RWPE1 (cell line): ENCODE measurements at regions not wholly inside any gene's neighbourhood (a gene's known extent, or its start where the extent isn't known, plus 50 kb on each side); places are given as distances from the start of the nearest gene placed in this dataset.

Source experiments
- CTCF ChIA-PET: fragments of 350-600 bp; sonication (Branson Sonifier 250); formaldehyde crosslinking; extraction: SDS; loops from one replicate; lab custom pipeline; 2021; lab: Yijun Ruan, JAX
- POLR2A ChIA-PET: fragments of 400-600 bp; formaldehyde crosslinking; extraction: SDS; loops from one replicate; lab custom pipeline; 2020; ENCODE audit warnings: antibody characterized with exemption; ENCODE audit not compliant: low non-redundant PET; lab: Yijun Ruan, JAX
- DNase-seq: peaks from one replicate; pipeline ENCODE4 v3.0.0; 2012; ENCODE audit warnings: low spot score
- H3K27ac ChIP-seq: fragments of 450-650 bp; 2 replicates; pipeline ENCODE4 v1.5.1; 2017
- CTCF ChIP-seq: fragments of 450-650 bp; conservative IDR thresholded peaks from 2 replicates; pipeline ENCODE4 v1.5.1; 2017; ENCODE audit warnings: low read depth, mild to moderate bottlenecking

GRCh38 chr10:131004276-131004675 is 307.2 kb downstream of the TCERG1L start:
- DNase-seq: no peak
- no peak for TF ChIP-seq CTCF
- ChIA-PET POLR2A (no interaction called here), CTCF (no interaction called here)
- H3K27ac ChIP-seq: no peak overlapping the region

DNA sequence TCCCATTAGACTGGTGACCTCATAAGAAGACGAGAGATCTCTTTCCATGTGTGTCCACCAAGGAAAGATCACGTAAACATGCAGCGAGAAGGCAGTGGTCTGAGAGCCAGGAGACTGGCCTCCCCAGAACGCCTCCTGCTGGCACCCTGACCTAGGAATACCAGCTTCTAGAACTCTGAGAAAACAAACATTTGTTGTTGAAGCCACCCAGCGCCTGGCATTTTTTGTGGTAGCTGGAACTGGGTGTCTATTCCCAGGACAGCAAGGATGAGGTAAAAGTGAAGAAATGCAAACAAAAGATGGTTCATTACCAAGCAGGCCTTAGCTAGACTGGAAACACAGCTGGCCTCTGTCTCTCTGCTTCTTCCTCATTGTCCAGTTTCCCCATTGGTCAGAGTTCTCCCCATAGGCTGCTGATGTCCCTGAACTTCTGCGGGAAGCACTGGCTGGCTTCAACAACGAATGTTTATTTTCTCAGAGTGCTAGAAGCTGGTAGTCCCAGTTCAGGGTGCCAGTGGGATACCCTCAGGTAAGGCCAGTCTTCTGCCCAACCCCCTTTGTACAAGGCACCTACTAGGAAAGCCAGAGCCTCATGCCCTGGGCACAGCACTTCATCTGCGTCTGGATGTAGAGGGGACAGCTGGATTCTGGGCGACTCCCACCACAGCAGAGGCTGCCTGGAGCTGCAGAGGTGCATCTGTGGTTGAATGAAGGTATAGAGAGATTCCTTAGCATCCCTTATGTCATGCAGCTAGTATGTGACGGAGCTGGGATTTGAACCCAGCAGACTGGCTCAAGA is 304.9 kb downstream of the TCERG1L start:
- TF ChIP-seq CTCF: no peak
- CTCF ChIA-PET: no interaction called here
- DNase-seq: no peak
- no peak overlapping the region for H3K27ac ChIP-seq
- POLR2A ChIA-PET: no interaction called here

DNA sequence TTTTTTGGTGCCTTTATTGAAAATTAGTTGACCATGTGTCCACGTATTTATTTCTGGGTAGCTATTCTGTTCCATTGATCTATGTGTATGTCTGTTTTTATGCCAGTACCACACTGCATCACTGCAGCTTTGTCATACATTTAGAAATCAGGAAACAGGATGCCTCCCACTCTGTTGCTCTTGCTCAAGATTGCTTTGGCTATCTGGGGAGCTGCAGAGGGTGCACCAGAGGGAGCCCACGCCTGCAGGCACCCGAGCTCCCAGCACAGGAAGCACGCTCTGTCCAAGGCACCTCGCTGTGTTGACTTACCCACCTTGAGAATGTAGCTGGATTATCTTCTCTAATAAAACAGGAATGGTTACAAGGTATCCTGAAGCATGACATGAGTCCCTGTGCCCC is 301.7 kb downstream of the TCERG1L start:
- ChIA-PET POLR2A (no interaction called here), CTCF (no interaction called here)
- TF ChIP-seq CTCF: no peak
- H3K27ac ChIP-seq: no peak overlapping the region
- DNase-seq: no peak

GRCh38 chr10:131010965-131011575 is 300.5 kb downstream of the TCERG1L start:
- TF ChIP-seq CTCF: no peak
- H3K27ac ChIP-seq: no peak overlapping the region
- no peak for DNase-seq
- POLR2A ChIA-PET: no interaction called here
- CTCF ChIA-PET: interaction anchor here (0.6 to 0.7 kb wide), 2 partner anchors 101 to 748 kb away, joined by 6 to 7 read pairs; no protein-coding TSS in a partner anchor

DNA sequence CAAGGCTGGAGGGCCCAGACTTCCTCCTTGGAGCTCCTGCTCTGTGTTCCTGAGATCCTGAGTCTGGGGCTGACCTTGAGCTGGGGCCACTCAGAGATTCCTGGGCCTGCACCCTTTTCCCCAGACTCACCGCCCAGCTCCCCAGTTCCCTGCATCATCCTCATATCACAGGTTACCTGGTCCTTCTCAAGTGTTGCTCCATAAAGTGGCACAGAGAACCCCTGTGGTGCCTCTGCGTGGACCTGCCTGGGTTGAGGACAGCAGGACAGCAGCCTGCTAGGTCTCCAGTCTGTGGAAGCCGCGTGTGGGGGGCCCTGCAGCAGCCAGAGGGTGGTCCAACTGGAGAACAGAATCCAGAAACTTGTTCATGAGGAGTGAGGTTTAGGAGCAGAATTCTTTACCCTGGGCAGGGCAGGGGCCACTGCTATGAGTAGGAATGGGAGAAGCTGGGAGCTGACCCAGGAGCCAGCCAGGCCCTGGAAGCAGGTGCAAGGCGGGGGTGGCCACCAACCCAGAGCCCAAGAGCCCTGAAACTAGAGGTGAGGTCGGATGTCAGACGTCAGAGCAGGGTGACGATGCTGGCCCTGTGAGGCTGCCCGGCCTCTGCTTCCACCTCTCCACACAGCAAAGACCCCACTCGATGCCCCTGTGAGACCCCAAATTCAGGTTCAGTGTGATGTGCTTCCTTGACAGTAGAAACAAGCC is 299.4 kb downstream of the TCERG1L start:
- no peak overlapping the region for H3K27ac ChIP-seq
- no peak for DNase-seq
- ChIA-PET POLR2A (no interaction called here), CTCF (no interaction called here)
- no peak for TF ChIP-seq CTCF

GRCh38 chr10:131012641-131012985 is 298.9 kb downstream of the TCERG1L start:
- TF ChIP-seq CTCF: no peak
- H3K27ac ChIP-seq: no peak overlapping the region
- ChIA-PET POLR2A (no interaction called here), CTCF (no interaction called here)
- DNase-seq: no peak
